HG03175 (cell line): ENCODE measurements at regions not wholly inside any gene's neighbourhood (a gene's known extent, or its start where the extent isn't known, plus 50 kb on each side); places are given as distances from the start of the nearest gene placed in this dataset.
"Not testable (repeated sequence)": the region's sequence is repeated elsewhere in the genome, so short reads cannot be mapped to it uniquely, and the experiment has no call there.

ENCODE experiments used
- ATAC-seq: cut with Tn5 transposase; IDR thresholded peaks from one replicate; pipeline ENCODE4 v1.9.1; 2021; ENCODE audit warnings: mild to moderate bottlenecking, moderate library complexity; ENCODE audit not compliant: unreplicated experiment

- ATAC-seq, result no peak
These were observed 214.8 kb upstream of the GCFC2 start for GRCh38 chr2:75925331-75926024.

GRCh38 chr2:75922191-75922590 is 211.5 kb upstream of the GCFC2 start:
- no peak for ATAC-seq

GRCh38 chr2:75920859-75921551 is 210.3 kb upstream of the GCFC2 start:
- ATAC-seq, result no peak

GRCh38 chr2:75915851-75916634 is 205.3 kb upstream of the GCFC2 start:
- no peak for ATAC-seq

GRCh38 chr2:75896779-75897366 is 186.2 kb upstream of the GCFC2 start:
- ATAC-seq, result peak; percentile 71

- ATAC-seq, result peak; percentile 78
These were observed 183.5 kb upstream of the GCFC2 start for GRCh38 chr2:75894170-75894569.

- ATAC-seq, result peak; percentile 42
These were observed 181.8 kb upstream of the GCFC2 start for GRCh38 chr2:75892490-75892889.

GRCh38 chr2:75882530-75882929 is 171.8 kb upstream of the GCFC2 start:
- ATAC-seq, result no peak

GRCh38 chr2:75875606-75876005 is 164.9 kb upstream of the GCFC2 start:
- not testable (repeated sequence) for ATAC-seq

- not testable (repeated sequence) for ATAC-seq
These were observed 161.3 kb upstream of the GCFC2 start for GRCh38 chr2:75871762-75872614.

- no peak for ATAC-seq
These were observed 160.0 kb upstream of the GCFC2 start for GRCh38 chr2:75870651-75871137.

GRCh38 chr2:75870133-75870532 is 159.4 kb upstream of the GCFC2 start:
- no peak for ATAC-seq

GRCh38 chr2:75865702-75866101 is 155.0 kb upstream of the GCFC2 start:
- no peak for ATAC-seq

- no peak for ATAC-seq
These were observed 154.4 kb upstream of the GCFC2 start for GRCh38 chr2:75865083-75865482.

- no peak for ATAC-seq
These were observed 151.8 kb upstream of the GCFC2 start for GRCh38 chr2:75862547-75862946.

GRCh38 chr2:75853436-75853835 is 142.7 kb upstream of the GCFC2 start:
- ATAC-seq, result no peak

- no peak for ATAC-seq
These were observed 141.9 kb upstream of the GCFC2 start for GRCh38 chr2:75852639-75853038.

- no peak for ATAC-seq
These were observed 136.0 kb upstream of the GCFC2 start for GRCh38 chr2:75846683-75847190.

GRCh38 chr2:75844651-75845050 is 133.9 kb upstream of the GCFC2 start:
- ATAC-seq, result no peak

- not testable (repeated sequence) for ATAC-seq
These were observed 123.9 kb upstream of the GCFC2 start for GRCh38 chr2:75834588-75834987.
